Fibroblast of skin of right quadriceps (primary cell): ENCODE measurements at regions not wholly inside any gene's neighbourhood (a gene's known extent, or its start where the extent isn't known, plus 50 kb on each side); places are given as distances from the start of the nearest gene placed in this dataset.
"Not testable (repeated sequence)": the region's sequence is repeated elsewhere in the genome, so short reads cannot be mapped to it uniquely, and the experiment has no call there.

Experiments
- DNase-seq: peaks from one replicate; pipeline ENCODE4 v3.0.0-alpha.2; 2013

GRCh38 chr1:73452522-73452921 lies 745.5 kb downstream of the LRRIQ3 start:
- no peak for DNase-seq

- DNase-seq = not testable (repeated sequence)
These were observed 747.3 kb downstream of the LRRIQ3 start for GRCh38 chr1:73450668-73451067.

- no peak for DNase-seq
These were observed 786.5 kb downstream of the LRRIQ3 start for GRCh38 chr1:73411479-73411878.

- no peak for DNase-seq
These were observed 796.3 kb downstream of the LRRIQ3 start for GRCh38 chr1:73401666-73402065.

- no peak for DNase-seq
These were observed 815.0 kb downstream of the LRRIQ3 start for GRCh38 chr1:73382966-73383365.

- no peak for DNase-seq
These were observed 831.1 kb downstream of the LRRIQ3 start for GRCh38 chr1:73366734-73367413.

GRCh38 chr1:73359001-73359400 lies 839.0 kb downstream of the LRRIQ3 start:
- no peak for DNase-seq

- DNase-seq = no peak
These were observed 841.5 kb downstream of the LRRIQ3 start for GRCh38 chr1:73356485-73356884.

- DNase-seq = no peak
These were observed 854.0 kb downstream of the LRRIQ3 start for GRCh38 chr1:73343947-73344346.

GRCh38 chr1:73333847-73334503 lies 864.0 kb downstream of the LRRIQ3 start:
- no peak for DNase-seq

- no peak for DNase-seq
These were observed 866.2 kb downstream of the LRRIQ3 start for GRCh38 chr1:73331726-73332125.

- no peak for DNase-seq
These were observed 870.0 kb downstream of the LRRIQ3 start for GRCh38 chr1:73327998-73328397.

GRCh38 chr1:73327180-73327793 lies 870.7 kb downstream of the LRRIQ3 start:
- DNase-seq = no peak

- DNase-seq = no peak
These were observed 871.3 kb downstream of the LRRIQ3 start for GRCh38 chr1:73326663-73327062.

GRCh38 chr1:73310797-73311381 lies 887.1 kb downstream of the LRRIQ3 start:
- DNase-seq = no peak

GRCh38 chr1:73306899-73307555 lies 890.9 kb downstream of the LRRIQ3 start:
- DNase-seq = no peak

GRCh38 chr1:73273886-73274285 lies 924.1 kb downstream of the LRRIQ3 start:
- DNase-seq = no peak

GRCh38 chr1:73245196-73245595 lies 952.8 kb downstream of the LRRIQ3 start:
- not testable (repeated sequence) for DNase-seq

- no peak for DNase-seq
These were observed 936.7 kb upstream of the NEGR1 start for GRCh38 chr1:73218995-73219546.

- no peak for DNase-seq
These were observed 923.1 kb upstream of the NEGR1 start for GRCh38 chr1:73205294-73205973.

GRCh38 chr1:73197972-73198371 lies 915.6 kb upstream of the NEGR1 start:
- no peak for DNase-seq

- DNase-seq = no peak
These were observed 912.6 kb upstream of the NEGR1 start for GRCh38 chr1:73194965-73195364.
